BLaER1 treated with 17β-estradiol and CSF1 and Interleukin-3, amounts not matched to agents 10 nM and 100 nM (cell line): ENCODE measurements at regions not wholly inside any gene's neighbourhood (a gene's known extent, or its start where the extent isn't known, plus 50 kb on each side); places are given as distances from the start of the nearest gene placed in this dataset.

Experiments used
- H3K27ac ChIP-seq, 11 experiments: shearing (Covaris generic); formaldehyde crosslinking; 2 replicates each; pipeline ENCODE4 v1.8.1; 2022
- H3K27me3 ChIP-seq, 11 experiments: shearing (Covaris generic); formaldehyde crosslinking; 2 replicates each; pipeline ENCODE4 v1.8.1; 2022
- H3K36me3 ChIP-seq, 11 experiments: shearing (Covaris generic); formaldehyde crosslinking; 2 replicates each; pipeline ENCODE4 v1.8.1; 2022
- H3K4me1 ChIP-seq, 10 experiments: shearing (Covaris generic); formaldehyde crosslinking; 2 replicates each; pipeline ENCODE4 v1.8.1; 2022
- H3K4me2 ChIP-seq, 11 experiments: shearing (Covaris generic); formaldehyde crosslinking; 2 replicates each; pipeline ENCODE4 v1.8.1; 2022
- H3K4me3 ChIP-seq, 10 experiments: shearing (Covaris generic); formaldehyde crosslinking; 2 replicates each; pipeline ENCODE4 v1.8.1; 2022
- H3K9ac ChIP-seq, 11 experiments: shearing (Covaris generic); formaldehyde crosslinking; 2 replicates each; pipeline ENCODE4 v1.8.1; 2022
- H3K9me3 ChIP-seq, 11 experiments: shearing (Covaris generic); formaldehyde crosslinking; replicated peaks in 1 of 11; 2 replicates each; pipeline ENCODE4 v1.8.1; 2022
- H4K20me1 ChIP-seq, 11 experiments: shearing (Covaris generic); formaldehyde crosslinking; 2 replicates each; pipeline ENCODE4 v1.8.1; 2022
- Cebpa-rat ChIP-seq, 11 experiments: shearing (Covaris generic); IDR thresholded peaks; 2 replicates each; pipeline ENCODE4 v1.8.1; 2022

DNA sequence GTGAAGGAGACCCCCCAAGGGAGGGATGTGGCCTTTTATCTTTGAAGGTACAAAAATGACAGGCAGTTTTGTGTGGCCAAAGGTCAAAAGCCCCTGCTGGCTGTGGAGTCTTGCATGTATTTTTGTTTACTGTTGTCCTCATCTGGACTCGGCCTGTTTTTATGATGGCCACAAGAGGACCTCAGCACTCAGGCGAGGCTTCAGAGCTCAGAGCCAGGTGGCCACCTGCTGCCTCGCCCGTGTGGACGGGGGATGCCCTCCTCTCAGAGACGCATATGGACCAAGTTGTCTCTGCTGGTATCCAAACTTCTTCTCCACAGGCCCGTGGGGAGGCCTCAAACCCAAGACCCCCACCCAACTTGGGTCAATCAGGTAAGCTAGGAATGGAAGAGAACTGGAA, 118.2 kb downstream of the DACT2 start:
- H3K9me3 ChIP-seq: peaks cover 13 to 29% (median 18%) of the 10 kb centered on the region in 11 experiments
- no peak overlapping the region for H3K9ac ChIP-seq

DNA sequence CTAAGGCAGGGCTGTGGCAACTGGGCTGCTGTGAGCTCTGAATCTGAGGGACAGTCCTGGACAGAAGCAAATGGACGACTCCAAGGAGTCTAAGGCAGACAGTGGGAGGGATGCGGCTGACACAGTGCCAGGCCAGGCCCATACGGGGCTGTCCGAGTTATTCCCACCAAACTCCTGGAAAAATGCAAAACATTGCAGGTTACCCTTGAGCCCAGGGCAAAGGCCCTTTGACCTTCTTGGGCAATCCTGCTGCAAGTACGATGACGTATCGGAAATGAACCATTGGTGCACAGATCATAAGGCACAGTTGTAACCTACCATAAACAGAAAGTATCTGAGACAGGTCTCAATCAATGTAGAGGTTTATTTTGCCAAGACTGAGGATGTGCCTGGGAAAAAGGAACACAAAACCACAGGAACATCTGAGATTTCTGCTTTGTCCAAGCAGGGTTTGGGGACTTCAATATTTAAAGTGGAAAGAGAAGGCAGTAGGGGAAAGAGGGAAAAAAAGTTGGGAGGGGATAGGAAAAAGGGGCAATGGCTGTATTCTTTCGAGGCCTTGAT, 118.9 kb downstream of the DACT2 start:
- no peak for TF ChIP-seq Cebpa-rat (IDR thresholded peaks at IDR 0.05)
- Histone ChIP-seq H3K9me3 (peaks cover 11 to 23% (median 17%) of the 10 kb centered on the region in 11 experiments), H3K27me3 (no peaks in the 10 kb centered on the region), H3K27ac (no peak overlapping the region), H3K9ac (no peak overlapping the region), H3K4me2 (no peak overlapping the region), H3K4me1 (peaks cover 0 to 15% (median 8%) of the 10 kb centered on the region in 10 experiments; a peak in 14 of 20 replicates), H4K20me1 (no peaks in the 10 kb centered on the region), H3K4me3 (no peak overlapping the region), H3K36me3 (peaks cover 0 to 5% (median 0%) of the 10 kb centered on the region in 11 experiments; a peak in 3 of 22 replicates)

More for the DNA sequence above, 118.2 kb downstream of the DACT2 start:
- Histone ChIP-seq H3K27ac (no peak overlapping the region), H4K20me1 (no peaks in the 10 kb centered on the region), H3K4me3 (no peak overlapping the region), H3K27me3 (no peaks in the 10 kb centered on the region), H3K36me3 (peaks cover 0 to 5% (median 0%) of the 10 kb centered on the region in 11 experiments; a peak in 3 of 22 replicates), H3K4me2 (no peak overlapping the region), H3K4me1 (peaks cover 2 to 15% (median 9%) of the 10 kb centered on the region in 10 experiments; a peak in 17 of 20 replicates)
- no peak for TF ChIP-seq Cebpa-rat (IDR thresholded peaks at IDR 0.05)

DNA sequence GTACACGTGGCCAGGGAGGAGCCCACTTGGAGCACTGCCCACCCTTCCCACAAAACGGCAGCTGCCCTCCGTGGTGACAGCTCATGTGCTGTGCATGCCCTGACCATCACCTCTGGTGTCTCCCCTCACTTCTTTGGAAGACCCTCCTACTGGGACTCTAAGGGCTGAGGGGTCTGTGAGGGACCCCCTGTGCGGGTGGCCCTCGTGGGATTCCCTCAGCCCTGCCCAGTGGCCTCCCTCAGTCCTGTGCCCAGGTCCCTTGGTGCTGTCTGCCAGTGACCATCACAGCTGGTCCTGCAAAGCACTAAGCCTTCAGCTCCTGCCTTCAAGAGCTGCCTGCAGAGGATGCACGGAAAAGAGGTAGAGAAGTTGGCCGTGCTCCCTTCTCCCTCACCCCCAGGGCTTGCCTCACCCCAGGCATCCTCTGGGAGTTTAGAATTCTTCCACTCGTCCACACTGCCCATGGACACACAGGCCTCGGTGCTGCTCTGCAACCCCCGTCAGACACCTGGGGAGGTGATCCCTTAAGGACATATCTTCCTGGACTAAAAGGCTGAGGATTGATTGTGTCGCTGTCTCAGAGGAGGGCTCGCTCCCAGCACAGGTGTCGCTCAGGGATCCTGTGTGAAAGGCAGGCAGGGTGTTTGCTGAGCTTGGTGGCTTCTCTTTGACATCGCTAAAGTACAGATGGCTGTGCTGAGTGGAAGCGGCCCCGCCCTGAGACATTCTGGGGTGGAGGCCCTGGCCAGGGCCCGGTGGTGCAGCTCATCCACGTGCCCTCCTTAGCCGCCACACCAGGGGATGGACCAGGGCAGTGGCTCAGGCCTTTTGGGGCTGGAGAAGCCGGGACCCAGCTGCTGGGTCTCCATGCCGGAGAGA, 119.5 kb upstream of the FRMD1 start:
- Histone ChIP-seq H4K20me1 (no peaks in the 10 kb centered on the region), H3K36me3 (0 out of 22 replicates have a peak, but pooled peaks cover 0 to 2% (median 0%) of the 10 kb centered on the region in 11 experiments), H3K4me1 (peaks cover 0 to 20% (median 6%) of the 10 kb centered on the region in 10 experiments; a peak in 14 of 20 replicates), H3K9me3 (peaks cover 0 to 5% (median 0%) of the 10 kb centered on the region in 11 experiments; a peak in 1 of 22 replicates), H3K9ac (no peak overlapping the region), H3K4me2 (no peak overlapping the region), H3K4me3 (no peak overlapping the region), H3K27ac (no peak overlapping the region; a peak in 1 of 22 replicates), H3K27me3 (no peaks in the 10 kb centered on the region)
- TF ChIP-seq Cebpa-rat (IDR thresholded peaks at IDR 0.05): no peak

DNA sequence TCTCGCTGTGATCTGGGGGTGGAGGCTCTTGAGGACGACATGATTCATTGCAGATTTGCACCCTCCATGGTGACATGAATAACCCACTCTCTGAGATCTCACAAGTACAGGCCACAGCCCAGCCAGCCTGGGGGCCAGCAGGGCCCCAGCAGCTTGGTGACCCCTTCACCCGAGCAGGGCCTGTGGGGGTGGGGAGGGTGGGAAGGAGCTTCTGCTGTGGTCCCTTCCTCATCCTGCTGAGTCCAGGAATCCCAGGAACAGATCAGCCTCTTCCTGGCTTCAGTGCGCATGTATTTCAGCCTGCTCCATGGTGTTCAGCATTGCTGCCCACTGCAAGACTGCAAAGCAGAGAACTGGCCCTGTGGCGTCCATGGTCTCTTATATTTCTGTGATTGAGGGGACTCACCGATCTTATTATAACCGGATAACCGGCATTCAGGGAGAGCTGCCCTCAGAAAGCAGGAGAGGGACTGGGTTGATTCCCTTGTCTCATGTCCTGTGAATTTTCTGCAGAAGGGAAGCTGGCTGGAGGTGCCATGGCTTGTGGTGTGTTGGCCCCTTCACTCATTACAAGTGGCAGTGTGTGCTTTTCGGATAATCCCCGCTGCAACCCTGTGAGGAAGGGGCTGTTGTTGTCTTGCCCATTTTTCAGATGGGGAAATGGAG, 118.8 kb upstream of the FRMD1 start:
- Histone ChIP-seq H4K20me1 (no peaks in the 10 kb centered on the region), H3K27me3 (no peaks in the 10 kb centered on the region), H3K27ac (no peak overlapping the region), H3K36me3 (0 out of 22 replicates have a peak, but pooled peaks cover 0 to 8% (median 0%) of the 10 kb centered on the region in 11 experiments), H3K4me2 (no peak overlapping the region), H3K9me3 (peaks cover 0 to 5% (median 0%) of the 10 kb centered on the region in 11 experiments; a peak in 1 of 22 replicates), H3K4me1 (peaks cover 0 to 20% (median 0%) of the 10 kb centered on the region in 10 experiments; a peak in 8 of 20 replicates), H3K9ac (no peak overlapping the region), H3K4me3 (no peak overlapping the region)
- no peak for TF ChIP-seq Cebpa-rat (IDR thresholded peaks at IDR 0.05)

DNA sequence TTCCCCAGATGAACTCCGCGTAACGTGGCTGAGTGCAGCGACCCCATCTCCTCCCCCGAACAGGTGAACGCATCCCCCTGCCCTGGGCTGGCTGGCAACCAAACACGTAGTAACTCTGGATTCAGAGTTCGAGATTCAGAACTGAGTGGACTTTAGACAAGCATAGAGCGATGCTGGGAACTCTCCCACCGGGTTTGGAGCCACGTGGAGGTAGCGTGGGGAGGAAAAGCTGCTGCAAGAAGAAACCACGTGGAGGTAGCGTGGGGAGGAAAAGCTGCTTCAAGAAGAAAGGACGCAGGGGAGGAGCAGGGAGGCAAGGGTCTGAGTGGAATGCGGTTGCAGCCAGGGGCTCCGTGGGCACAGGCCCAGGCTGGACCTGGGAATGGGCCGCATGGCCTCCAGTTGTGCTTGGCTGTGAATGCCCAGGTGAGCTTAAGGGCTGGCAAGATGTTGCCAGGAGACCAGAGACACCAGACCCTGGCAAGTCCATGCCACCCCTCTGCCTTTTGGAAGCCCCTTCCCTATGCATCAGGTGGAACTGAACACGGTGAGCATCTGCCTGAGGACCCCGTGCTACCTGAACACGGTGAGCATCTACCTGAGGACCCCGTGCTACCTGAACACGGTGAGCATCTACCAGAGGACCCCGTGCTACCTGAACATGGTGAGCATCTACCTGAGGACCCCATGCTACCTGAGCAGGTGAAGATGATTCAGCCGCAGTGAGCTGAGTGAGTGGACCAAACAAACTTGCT, 118.0 kb upstream of the FRMD1 start:
- H3K4me2 ChIP-seq: peak overlapping the region in 2 of 11 experiments; percentile 3 to 21; a peak in 3 of 22 replicates
- H4K20me1 ChIP-seq: no peaks in the 10 kb centered on the region
- H3K4me1 ChIP-seq: peaks cover 0 to 20% (median 0%) of the 10 kb centered on the region in 10 experiments; a peak in 7 of 20 replicates
- no peak overlapping the region for H3K27ac ChIP-seq
- no peaks in the 10 kb centered on the region for H3K27me3 ChIP-seq
- no peak overlapping the region for H3K4me3 ChIP-seq
- H3K36me3 ChIP-seq: 0 out of 22 replicates have a peak, but pooled peaks cover 0 to 8% (median 0%) of the 10 kb centered on the region in 11 experiments
- H3K9me3 ChIP-seq: no peaks in the 10 kb centered on the region
- H3K9ac ChIP-seq: no peak overlapping the region
- no peak for TF ChIP-seq Cebpa-rat (IDR thresholded peaks at IDR 0.05)

DNA sequence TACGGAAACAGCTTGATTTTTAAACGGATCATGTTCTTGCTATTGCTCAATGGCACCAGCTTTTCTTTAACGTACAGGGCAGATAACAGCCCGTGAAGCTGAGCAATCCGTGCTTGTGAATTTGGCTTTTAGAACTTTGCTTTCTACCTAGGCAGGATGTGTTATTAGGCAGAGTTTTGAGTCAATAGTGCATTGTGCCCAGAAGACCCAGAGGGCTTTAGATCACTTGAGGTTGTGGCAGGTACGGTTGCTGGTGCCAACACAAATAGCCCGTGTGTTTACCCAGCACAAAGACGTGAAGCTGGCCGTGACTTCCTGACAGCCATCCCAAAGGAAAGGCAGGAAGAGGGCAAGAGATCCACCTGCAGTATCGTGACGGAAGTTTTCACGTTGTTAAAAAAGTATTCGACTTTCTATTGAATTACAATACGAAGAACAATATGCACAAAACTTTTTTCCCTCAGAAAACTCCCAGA, 117.4 kb upstream of the FRMD1 start:
- no peak overlapping the region for H3K4me3 ChIP-seq
- 0 out of 22 replicates have a peak, but pooled peaks cover 0 to 8% (median 0%) of the 10 kb centered on the region in 11 experiments for H3K36me3 ChIP-seq
- TF ChIP-seq Cebpa-rat (IDR thresholded peaks at IDR 0.05): no peak
- no peak overlapping the region for H3K27ac ChIP-seq
- H3K9ac ChIP-seq: no peak overlapping the region
- H3K9me3 ChIP-seq: no peaks in the 10 kb centered on the region
- H3K27me3 ChIP-seq: no peaks in the 10 kb centered on the region
- no peaks in the 10 kb centered on the region for H4K20me1 ChIP-seq
- peaks cover 0 to 25% (median 0%) of the 10 kb centered on the region in 10 experiments; a peak in 8 of 20 replicates for H3K4me1 ChIP-seq
- H3K4me2 ChIP-seq: peak overlapping the region in 3 of 11 experiments; percentile 3 to 21 (median 5); a peak in 4 of 22 replicates

DNA sequence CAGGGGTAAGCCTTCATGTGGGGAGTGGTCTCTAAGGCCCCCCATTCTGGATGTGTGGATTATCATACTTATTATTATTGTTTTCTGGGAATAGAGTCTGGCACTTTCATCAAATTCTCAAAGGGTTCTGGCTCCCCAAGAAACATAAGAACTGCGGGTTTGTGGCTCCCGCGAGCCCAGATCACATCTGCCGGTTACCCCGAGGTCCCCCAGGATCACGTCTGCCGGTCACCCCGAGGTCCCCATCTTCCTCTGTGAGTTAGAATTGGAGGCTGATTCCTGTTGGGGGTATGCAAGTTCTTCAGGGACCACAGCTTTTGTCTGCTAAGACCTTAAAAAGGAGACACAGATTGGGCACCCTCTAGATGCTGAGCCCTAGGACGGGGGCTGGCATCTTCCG, 116.7 kb upstream of the FRMD1 start:
- Histone ChIP-seq H3K9ac (no peak overlapping the region), H3K4me2 (peak overlapping the region in 1 of 11 experiments; percentile 3; a peak in 1 of 22 replicates), H4K20me1 (no peaks in the 10 kb centered on the region), H3K27me3 (no peaks in the 10 kb centered on the region), H3K4me1 (peaks cover 0 to 32% (median 6%) of the 10 kb centered on the region in 10 experiments; a peak in 14 of 20 replicates), H3K9me3 (no peaks in the 10 kb centered on the region), H3K27ac (no peak overlapping the region), H3K36me3 (0 out of 22 replicates have a peak, but pooled peaks cover 0 to 8% (median 0%) of the 10 kb centered on the region in 11 experiments), H3K4me3 (no peak overlapping the region)
- TF ChIP-seq Cebpa-rat (IDR thresholded peaks at IDR 0.05): no peak
